Activated CD4-positive, alpha-beta T cell treated with anti-CD3 and anti-CD28 coated beads, Interleukin-2, amount 10 ng/mL, durations not matched to agents 7 days and 5 days (primary cell): ENCODE measurements at regions not wholly inside any gene's neighbourhood (a gene's known extent, or its start where the extent isn't known, plus 50 kb on each side); places are given as distances from the start of the nearest gene placed in this dataset.

ENCODE experiments used
- CTCF ChIA-PET: fragments of 350-600 bp; sonication (Branson Sonifier 250); formaldehyde crosslinking; loops from one replicate; lab custom pipeline; 2021; ENCODE audit warnings: antibody characterized with exemption; lab: Charles Lee
- POLR2A ChIA-PET: fragments of 350-600 bp; sonication (Branson Sonifier 250); formaldehyde crosslinking; loops from one replicate; lab custom pipeline; 2021; ENCODE audit warnings: antibody characterized with exemption; lab: Charles Lee
- DNase-seq: peaks from one replicate; pipeline ENCODE4 v3.0.0-alpha.2; 2020
- H3K27ac Mint-ChIP-seq: one replicate; pipeline ENCODE4 v1.8.0; 2021; ENCODE audit warnings: mild to moderate bottlenecking, moderate library complexity, mixed read lengths
- H3K27me3 Mint-ChIP-seq: one replicate; pipeline ENCODE4 v1.8.0; 2021; ENCODE audit warnings: mixed read lengths
- H3K36me3 Mint-ChIP-seq: one replicate; pipeline ENCODE4 v1.8.0; 2021; ENCODE audit warnings: low read depth, mixed read lengths
- H3K4me1 Mint-ChIP-seq: one replicate; pipeline ENCODE4 v1.8.0; 2021; ENCODE audit warnings: mixed read lengths
- H3K4me3 Mint-ChIP-seq: one replicate; pipeline ENCODE4 v1.8.0; 2021; ENCODE audit warnings: mild to moderate bottlenecking, moderate library complexity, mixed read lengths
- H3K9me3 Mint-ChIP-seq: one replicate; pipeline ENCODE4 v1.8.0; 2021; ENCODE audit warnings: mixed read lengths

- Mint-ChIP-seq H3K27me3 (peaks cover 29% of the 10 kb centered on the region), H3K36me3 (no peaks in the 10 kb centered on the region), H3K4me3 (no peak overlapping the region), H3K27ac (no peak overlapping the region), H3K9me3 (no peaks in the 10 kb centered on the region), H3K4me1 (no peaks in the 10 kb centered on the region)
- no peak for DNase-seq
- POLR2A ChIA-PET = no interaction called here
- CTCF ChIA-PET = no interaction called here
These were observed 105.6 kb downstream of the MIS18A start for GRCh38 chr21:32173121-32173724.

DNA sequence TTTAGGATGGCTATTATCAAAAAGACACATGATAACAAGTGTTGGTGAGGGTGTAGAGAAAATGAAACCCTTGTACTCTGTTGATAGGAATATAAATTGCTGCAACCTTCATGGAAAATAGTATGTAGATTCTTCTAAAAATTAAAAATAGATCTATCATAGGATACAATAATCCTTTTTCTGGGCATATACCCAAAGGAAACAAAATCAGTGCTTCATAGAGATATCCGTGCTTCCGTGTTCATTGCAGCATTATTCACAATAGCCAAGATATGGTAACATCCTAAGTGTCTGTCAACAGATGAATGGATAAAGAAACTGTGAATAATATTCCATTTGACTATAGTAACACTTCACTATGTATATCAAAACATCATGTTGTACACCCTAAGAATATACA, 106.7 kb downstream of the MIS18A start:
- H3K27ac Mint-ChIP-seq = no peak overlapping the region
- H3K36me3 Mint-ChIP-seq = no peaks in the 10 kb centered on the region
- ChIA-PET CTCF (no interaction called here), POLR2A (no interaction called here)
- H3K4me3 Mint-ChIP-seq = no peak overlapping the region
- H3K4me1 Mint-ChIP-seq = no peaks in the 10 kb centered on the region
- DNase-seq = no peak
- peaks cover 33% of the 10 kb centered on the region for H3K27me3 Mint-ChIP-seq
- no peaks in the 10 kb centered on the region for H3K9me3 Mint-ChIP-seq

DNA sequence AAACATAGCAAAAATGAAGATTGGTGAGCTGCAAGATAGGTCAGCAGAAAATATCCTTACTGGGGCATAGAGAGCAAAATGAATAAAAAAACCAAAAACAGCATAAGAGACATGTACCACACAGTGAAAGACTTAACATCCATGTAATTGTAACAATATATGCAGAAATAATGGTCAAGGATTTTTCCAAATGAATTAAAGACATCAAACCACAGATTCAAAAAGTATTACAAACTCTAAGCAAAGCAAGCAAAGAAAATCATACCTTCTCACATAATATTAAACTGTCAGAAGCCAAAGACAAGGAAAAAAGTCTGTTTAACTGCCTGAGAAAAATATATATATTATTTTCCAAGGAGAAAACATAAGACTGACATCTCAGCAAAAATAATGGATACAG, 111.3 kb downstream of the MIS18A start:
- POLR2A ChIA-PET = no interaction called here
- peaks cover 36% of the 10 kb centered on the region for H3K27me3 Mint-ChIP-seq
- H3K36me3 Mint-ChIP-seq = no peaks in the 10 kb centered on the region
- no peak overlapping the region for H3K27ac Mint-ChIP-seq
- CTCF ChIA-PET = no interaction called here
- no peak overlapping the region for H3K4me3 Mint-ChIP-seq
- DNase-seq = no peak
- H3K9me3 Mint-ChIP-seq = no peaks in the 10 kb centered on the region
- no peaks in the 10 kb centered on the region for H3K4me1 Mint-ChIP-seq

DNA sequence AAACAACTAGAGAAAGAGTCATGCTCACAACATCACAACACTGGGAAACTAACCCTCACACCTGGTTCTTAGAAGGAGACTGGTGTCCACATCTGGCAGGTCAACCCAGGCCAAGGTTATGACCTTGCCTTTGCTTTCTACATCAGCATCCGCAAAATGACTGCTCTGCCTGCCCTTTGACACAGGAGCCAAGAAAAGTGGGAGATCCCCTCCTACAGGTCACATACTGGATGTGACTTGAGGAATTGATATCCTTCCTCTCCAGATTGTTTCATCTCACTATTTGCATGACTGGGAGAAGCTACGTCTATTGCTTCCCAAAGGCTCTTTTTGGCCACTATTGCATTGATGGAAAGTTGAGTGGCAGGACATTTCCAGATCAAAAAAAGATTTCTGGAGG, 115.5 kb downstream of the MIS18A start:
- Mint-ChIP-seq H3K4me1 (no peaks in the 10 kb centered on the region), H3K27me3 (peaks cover 14% of the 10 kb centered on the region), H3K36me3 (no peaks in the 10 kb centered on the region), H3K9me3 (no peaks in the 10 kb centered on the region), H3K4me3 (no peak overlapping the region), H3K27ac (no peak overlapping the region)
- POLR2A ChIA-PET = no interaction called here
- CTCF ChIA-PET = no interaction called here
- no peak for DNase-seq

GRCh38 chr21:32162727-32163320, 116.0 kb downstream of the MIS18A start:
- Mint-ChIP-seq H3K36me3 (no peaks in the 10 kb centered on the region), H3K4me1 (no peaks in the 10 kb centered on the region), H3K9me3 (no peaks in the 10 kb centered on the region), H3K27me3 (peaks cover 13% of the 10 kb centered on the region), H3K27ac (no peak overlapping the region), H3K4me3 (no peak overlapping the region)
- no peak for DNase-seq
- ChIA-PET CTCF (no interaction called here), POLR2A (no interaction called here)

GRCh38 chr21:32155226-32155625, 123.6 kb downstream of the MIS18A start:
- ChIA-PET CTCF (no interaction called here), POLR2A (no interaction called here)
- peaks cover 2% of the 10 kb centered on the region for H3K27me3 Mint-ChIP-seq
- no peaks in the 10 kb centered on the region for H3K4me1 Mint-ChIP-seq
- no peak for DNase-seq
- H3K4me3 Mint-ChIP-seq = no peak overlapping the region
- H3K36me3 Mint-ChIP-seq = no peaks in the 10 kb centered on the region
- H3K9me3 Mint-ChIP-seq = no peaks in the 10 kb centered on the region
- H3K27ac Mint-ChIP-seq = no peak overlapping the region

- Mint-ChIP-seq H3K9me3 (no peaks in the 10 kb centered on the region), H3K27ac (no peak overlapping the region), H3K4me3 (no peak overlapping the region), H3K4me1 (no peaks in the 10 kb centered on the region), H3K36me3 (no peaks in the 10 kb centered on the region), H3K27me3 (peaks cover 8% of the 10 kb centered on the region)
- DNase-seq = no peak
- ChIA-PET CTCF (no interaction called here), POLR2A (no interaction called here)
These were observed 131.8 kb downstream of the MIS18A start for GRCh38 chr21:32147041-32147440.

- Mint-ChIP-seq H3K27me3 (peaks cover 8% of the 10 kb centered on the region), H3K4me1 (no peaks in the 10 kb centered on the region), H3K9me3 (no peaks in the 10 kb centered on the region), H3K36me3 (no peaks in the 10 kb centered on the region), H3K4me3 (no peak overlapping the region), H3K27ac (no peak overlapping the region)
- ChIA-PET POLR2A (no interaction called here), CTCF (interaction anchor here (0.6 to 0.9 kb wide), 2 partner anchors 9 to 20 kb away, joined by 4 read pairs; no protein-coding TSS in a partner anchor)
- no peak for DNase-seq
These were observed 134.0 kb downstream of the MIS18A start for GRCh38 chr21:32144851-32145250.

- no peak for DNase-seq
- ChIA-PET CTCF (no interaction called here), POLR2A (no interaction called here)
- Mint-ChIP-seq H3K27ac (no peak overlapping the region), H3K27me3 (peaks cover 8% of the 10 kb centered on the region), H3K9me3 (no peaks in the 10 kb centered on the region), H3K4me1 (no peaks in the 10 kb centered on the region), H3K4me3 (no peak overlapping the region), H3K36me3 (no peaks in the 10 kb centered on the region)
These were observed 135.5 kb downstream of the MIS18A start for GRCh38 chr21:32143241-32143939.

DNA sequence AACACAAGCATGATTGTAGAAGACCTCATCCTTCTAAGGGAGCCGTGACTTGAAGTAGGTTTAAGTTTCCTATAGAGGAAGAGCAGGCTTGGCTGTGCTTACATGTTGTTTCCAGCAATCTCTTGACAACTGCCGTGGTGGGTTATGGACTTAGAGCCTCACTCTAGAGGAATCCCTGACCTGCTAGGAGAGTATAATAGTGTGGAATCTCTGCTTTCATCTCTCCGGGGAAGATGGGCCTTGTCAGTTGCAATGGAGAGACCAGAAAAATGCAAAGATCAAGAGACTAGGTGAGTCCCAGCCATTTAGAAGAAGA, 137.6 kb downstream of the MIS18A start:
- ChIA-PET CTCF (no interaction called here), POLR2A (no interaction called here)
- DNase-seq = no peak
- Mint-ChIP-seq H3K27me3 (peaks cover 2% of the 10 kb centered on the region), H3K4me1 (no peaks in the 10 kb centered on the region), H3K27ac (no peak overlapping the region), H3K4me3 (no peak overlapping the region), H3K9me3 (peaks cover 3% of the 10 kb centered on the region), H3K36me3 (no peaks in the 10 kb centered on the region)

DNA sequence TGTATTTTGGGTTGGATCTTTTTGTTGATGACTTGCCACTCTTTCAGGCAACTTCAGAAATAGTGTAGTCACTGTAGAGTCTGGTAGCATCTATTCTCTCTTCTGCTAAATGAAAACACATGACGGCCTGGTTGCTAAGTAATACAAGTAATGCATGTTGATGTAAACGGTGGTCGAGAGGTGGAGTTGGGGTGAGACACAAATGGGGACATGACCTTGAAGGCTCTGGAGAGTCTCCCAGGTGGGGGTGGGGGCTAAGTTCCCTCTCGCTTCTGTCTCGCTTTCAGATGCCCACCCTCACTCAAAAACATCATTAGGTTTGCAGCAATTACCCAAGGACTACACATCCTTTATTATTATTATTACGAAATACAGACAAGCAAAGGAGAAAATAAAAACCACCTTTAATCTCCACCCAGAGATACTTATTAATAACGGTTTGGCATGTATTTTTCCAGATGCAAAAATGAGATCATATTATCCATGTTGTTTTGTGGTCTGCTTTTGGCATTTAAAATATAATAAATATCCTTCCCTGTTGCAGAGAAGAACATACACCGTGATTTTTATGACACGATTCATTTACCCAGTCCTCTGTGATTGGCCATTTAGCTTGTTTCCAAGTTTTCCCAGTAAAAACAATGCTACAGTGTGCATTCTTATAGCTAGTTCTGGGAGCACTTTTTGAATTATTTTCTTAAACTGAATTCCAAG, 138.1 kb downstream of the MIS18A start:
- Mint-ChIP-seq H3K4me3 (no peak overlapping the region), H3K4me1 (no peaks in the 10 kb centered on the region), H3K27me3 (peaks cover 2% of the 10 kb centered on the region), H3K9me3 (peaks cover 5% of the 10 kb centered on the region), H3K36me3 (no peaks in the 10 kb centered on the region), H3K27ac (no peak overlapping the region)
- no peak for DNase-seq
- CTCF ChIA-PET = no interaction called here
- POLR2A ChIA-PET = no interaction called here

- ChIA-PET CTCF (no interaction called here), POLR2A (no interaction called here)
- no peaks in the 10 kb centered on the region for H3K4me1 Mint-ChIP-seq
These were observed 138.7 kb downstream of the MIS18A start for GRCh38 chr21:32140151-32140550.

GRCh38 chr21:32138658-32139057, 140.2 kb downstream of the MIS18A start:
- Mint-ChIP-seq H3K4me1 (no peaks in the 10 kb centered on the region), H3K9me3 (peaks cover 5% of the 10 kb centered on the region), H3K27ac (no peak overlapping the region), H3K4me3 (no peak overlapping the region), H3K36me3 (no peaks in the 10 kb centered on the region), H3K27me3 (no peaks in the 10 kb centered on the region)
- CTCF ChIA-PET = interaction anchor here (0.6 kb wide), 1 partner anchor 18 kb away, joined by 3 read pairs; no protein-coding TSS in a partner anchor
- DNase-seq = no peak
- POLR2A ChIA-PET = no interaction called here

More at GRCh38 chr21:32140151-32140550, 138.7 kb downstream of the MIS18A start:
- Mint-ChIP-seq H3K27me3 (peaks cover 2% of the 10 kb centered on the region), H3K36me3 (no peaks in the 10 kb centered on the region), H3K9me3 (peaks cover 5% of the 10 kb centered on the region), H3K4me3 (no peak overlapping the region), H3K27ac (no peak overlapping the region)
- no peak for DNase-seq
